B cell (primary cell): ENCODE measurements at regions not wholly inside any gene's neighbourhood (a gene's known extent, or its start where the extent isn't known, plus 50 kb on each side); places are given as distances from the start of the nearest gene placed in this dataset.

ENCODE experiments used
- ATAC-seq: fragments of 200-7000 bp; cut with Tn5 transposase; one replicate; pipeline ENCODE4 v1.10.0; 2021; ENCODE audit warnings: low read depth, mild to moderate bottlenecking, moderate number of reproducible peaks, moderate library complexity
- CTCF ChIA-PET: fragments of 350-600 bp; sonication (Branson Sonifier 250); formaldehyde crosslinking; loops from one replicate; lab custom pipeline; 2021; ENCODE audit warnings: antibody characterized with exemption, inconsistent platforms; lab: Charles Lee
- POLR2A ChIA-PET: fragments of 350-600 bp; sonication (Branson Sonifier 250); formaldehyde crosslinking; loops from one replicate; lab custom pipeline; 2021; ENCODE audit warnings: antibody characterized with exemption; lab: Charles Lee
- DNase-seq: peaks from one replicate; pipeline ENCODE4 v3.0.0; 2013
- H2AFZ ChIP-seq: 2 replicates; pipeline ENCODE4 v1.6.1; 2012; ENCODE audit warnings: mild to moderate bottlenecking, low read depth, low read length; ENCODE audit not compliant: insufficient read depth, poor library complexity, severe bottlenecking
- H3K27ac ChIP-seq, 2 donors: 1 replicate in 1 of 2; 2 replicates in 1 of 2; pipeline ENCODE4 v1.5.1; 2012 to 2013; ENCODE audit warnings: low read length in 2 of 2, mild to moderate bottlenecking in 2 of 2, moderate library complexity in 1 of 2
- H3K27me3 ChIP-seq, 4 experiments: fragments of 200-600 bp in 1 of 4; sonication (generic) in 1 of 4; replicated peaks in 1 of 4; 1 replicate in 2 of 4; 2 replicates in 2 of 4; pipeline versions ENCODE4 v1.6.1 to v1.7.0; 2013 to 2016; ENCODE audit warnings: low read length in 3 of 4, mild to moderate bottlenecking in 2 of 4, mixed read lengths in 1 of 4, moderate library complexity in 1 of 4; ENCODE audit not compliant: insufficient read depth in 4 of 4, control insufficient read depth in 3 of 4; ENCODE audit errors: control extremely low read depth in 1 of 4
- H3K36me3 ChIP-seq, 2 experiments: replicated peaks in 1 of 2; 1 replicate in 1 of 2; 2 replicates in 1 of 2; pipeline versions ENCODE4 v1.6.1 to v1.7.1; 2013; ENCODE audit warnings: low read length in 1 of 2; ENCODE audit not compliant: insufficient read depth in 2 of 2, control insufficient read depth in 1 of 2; ENCODE audit errors: control extremely low read depth in 1 of 2, extremely low read depth in 1 of 2
- H3K4me1 ChIP-seq, 2 donors: fragments of 200-600 bp in 1 of 2; sonication (generic) in 1 of 2; 1 replicate in 1 of 2; 2 replicates in 1 of 2; pipeline versions ENCODE4 v1.5.1 to v1.6.1; 2013 to 2017; ENCODE audit warnings: low read length in 2 of 2; ENCODE audit not compliant: control insufficient read depth in 2 of 2, insufficient read depth in 2 of 2
- H3K4me2 ChIP-seq: replicated peaks from 2 replicates; pipeline ENCODE3; 2012; ENCODE audit warnings: mild to moderate bottlenecking, low read depth, low read length; ENCODE audit not compliant: poor library complexity, severe bottlenecking
- H3K4me3 ChIP-seq, 5 experiments: fragments of 200-600 bp in 1 of 5; sonication (generic) in 1 of 5; 1 replicate in 3 of 5; 2 replicates in 2 of 5; pipeline versions ENCODE4 v1.5.1 to v1.7.0; 2011 to 2016; ENCODE audit warnings: low read length in 4 of 5, mild to moderate bottlenecking in 4 of 5, low read depth in 2 of 5, control low read depth in 1 of 5, moderate library complexity in 1 of 5; ENCODE audit not compliant: insufficient read depth in 1 of 5; ENCODE audit errors: control extremely low read depth in 1 of 5, extremely low read depth in 1 of 5
- H3K79me2 ChIP-seq: fragments of 200-600 bp; sonication (generic); one replicate; pipeline ENCODE4 v1.6.0; 2016; ENCODE audit warnings: low read length; ENCODE audit not compliant: control insufficient read depth, insufficient read depth
- H3K9ac ChIP-seq: fragments of 200-600 bp; sonication (generic); 2 replicates; pipeline ENCODE4 v1.6.1; 2017; ENCODE audit warnings: mild to moderate bottlenecking, low read length, moderate library complexity
- H3K9me3 ChIP-seq, 3 donors: one replicate each; pipeline versions ENCODE4 v1.6.1 to v1.7.1; 2013; ENCODE audit warnings: low read length in 2 of 3; ENCODE audit not compliant: control insufficient read depth in 2 of 3, insufficient read depth in 1 of 3; ENCODE audit errors: control extremely low read depth in 1 of 3
- H4K20me1 ChIP-seq: 2 replicates; pipeline ENCODE4 v1.6.0; 2012; ENCODE audit warnings: mild to moderate bottlenecking, low read length; ENCODE audit not compliant: insufficient read depth, control insufficient read depth, poor library complexity, severe bottlenecking
- H3K27ac Mint-ChIP-seq: one replicate; pipeline ENCODE4 v1.8.0; 2021; ENCODE audit warnings: mixed read lengths
- H3K27me3 Mint-ChIP-seq: one replicate; pipeline ENCODE4 v1.8.0; 2021; ENCODE audit warnings: mixed read lengths
- H3K4me1 Mint-ChIP-seq: one replicate; pipeline ENCODE4 v1.8.0; 2021; ENCODE audit warnings: mixed read lengths
- H3K4me3 Mint-ChIP-seq: one replicate; pipeline ENCODE4 v1.8.0; 2021; ENCODE audit warnings: mixed read lengths
- H3K9me3 Mint-ChIP-seq: one replicate; pipeline ENCODE4 v1.8.0; 2022; ENCODE audit warnings: mixed read lengths; ENCODE audit not compliant: insufficient read depth
- EZH2 ChIP-seq: IDR thresholded peaks from 2 replicates; pipeline ENCODE4 v1.6.1; 2012; ENCODE audit warnings: borderline replicate concordance, low read depth, mild to moderate bottlenecking, moderate library complexity, low read length; ENCODE audit not compliant: insufficient read depth, poor library complexity, severe bottlenecking
- WGBS: methylation state at CpG from one replicate; pipeline ENCODE4 v1.1.5; 2013; ENCODE audit warnings: missing lambda C conversion rate; ENCODE audit not compliant: insufficient coverage; 5-methylcytosine and 5-hydroxymethylcytosine counted together
- intact Hi-C: fragments of 100-400 bp; cut with micrococcal nuclease; formaldehyde crosslinking; loops from one replicate; pipeline ENCODE4 v1.10.0; 2022
- TF ChIP-seq, protein P1 (sequence below): fragments of 200-600 bp; IDR thresholded peaks from one replicate; pipeline ENCODE4 v1.8.0; 2022; ENCODE audit warnings: antibody characterized with exemption, mild to moderate bottlenecking

DNA sequence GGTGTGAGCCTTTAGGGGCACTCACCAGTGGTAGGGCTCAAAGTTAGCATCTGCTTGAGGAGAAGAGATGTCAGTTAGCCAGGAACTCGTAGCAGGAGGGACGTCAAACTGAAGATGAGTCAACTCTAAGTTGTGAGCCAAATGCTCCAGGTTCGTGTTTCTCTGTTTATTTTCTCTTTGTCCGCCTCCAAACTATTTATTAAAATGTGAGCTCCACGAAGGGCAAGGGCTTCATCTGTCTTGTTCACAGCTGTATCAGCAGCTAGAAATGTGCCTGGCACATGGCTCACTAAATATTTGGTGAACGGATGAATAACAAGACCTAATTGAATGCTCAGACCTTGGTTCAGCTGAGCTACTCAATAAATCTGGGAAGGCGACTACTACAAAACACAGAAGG lies 248.9 kb downstream of the BCOR start:
- Histone ChIP-seq H3K27ac (no peak overlapping the region), H3K4me1 (peaks cover 3% of the 10 kb centered on the region in 2 donors), H3K27me3 (no peaks in the 10 kb centered on the region), H3K9ac (no peak overlapping the region), H4K20me1 (no peaks in the 10 kb centered on the region), H3K9me3 (no peaks in the 10 kb centered on the region), H2AFZ (no peak overlapping the region), H3K36me3 (no peaks in the 10 kb centered on the region), H3K4me3 (no peak overlapping the region), H3K4me2 (no peak overlapping the region), H3K79me2 (no peaks in the 10 kb centered on the region)
- ChIA-PET POLR2A (no interaction called here), CTCF (no interaction called here)
- H3K9me3 Mint-ChIP-seq = no peaks in the 10 kb centered on the region
- WGBS = 97% methylated on average over 4 of the region's 7 CpGs
- H3K4me3 Mint-ChIP-seq = no peak overlapping the region
- H3K27ac Mint-ChIP-seq = no peak overlapping the region
- H3K4me1 Mint-ChIP-seq = peaks cover 8% of the 10 kb centered on the region
- no peak for ATAC-seq
- peaks cover 4% of the 10 kb centered on the region for H3K27me3 Mint-ChIP-seq
- no peak for DNase-seq
- intact Hi-C loops = no loop called here
- TF ChIP-seq, protein P1, sequence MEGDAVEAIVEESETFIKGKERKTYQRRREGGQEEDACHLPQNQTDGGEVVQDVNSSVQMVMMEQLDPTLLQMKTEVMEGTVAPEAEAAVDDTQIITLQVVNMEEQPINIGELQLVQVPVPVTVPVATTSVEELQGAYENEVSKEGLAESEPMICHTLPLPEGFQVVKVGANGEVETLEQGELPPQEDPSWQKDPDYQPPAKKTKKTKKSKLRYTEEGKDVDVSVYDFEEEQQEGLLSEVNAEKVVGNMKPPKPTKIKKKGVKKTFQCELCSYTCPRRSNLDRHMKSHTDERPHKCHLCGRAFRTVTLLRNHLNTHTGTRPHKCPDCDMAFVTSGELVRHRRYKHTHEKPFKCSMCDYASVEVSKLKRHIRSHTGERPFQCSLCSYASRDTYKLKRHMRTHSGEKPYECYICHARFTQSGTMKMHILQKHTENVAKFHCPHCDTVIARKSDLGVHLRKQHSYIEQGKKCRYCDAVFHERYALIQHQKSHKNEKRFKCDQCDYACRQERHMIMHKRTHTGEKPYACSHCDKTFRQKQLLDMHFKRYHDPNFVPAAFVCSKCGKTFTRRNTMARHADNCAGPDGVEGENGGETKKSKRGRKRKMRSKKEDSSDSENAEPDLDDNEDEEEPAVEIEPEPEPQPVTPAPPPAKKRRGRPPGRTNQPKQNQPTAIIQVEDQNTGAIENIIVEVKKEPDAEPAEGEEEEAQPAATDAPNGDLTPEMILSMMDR = no peak
- no peak for TF ChIP-seq EZH2

GRCh38 chrX:39850209-39850608 lies 247.5 kb downstream of the BCOR start:
- Histone ChIP-seq H2AFZ (no peak overlapping the region), H3K27ac (no peak overlapping the region), H3K36me3 (no peaks in the 10 kb centered on the region), H3K4me2 (no peak overlapping the region), H4K20me1 (no peaks in the 10 kb centered on the region), H3K9me3 (no peaks in the 10 kb centered on the region), H3K27me3 (no peaks in the 10 kb centered on the region), H3K79me2 (no peaks in the 10 kb centered on the region), H3K4me1 (peaks cover 15 to 16% of the 10 kb centered on the region in 2 donors), H3K9ac (no peak overlapping the region), H3K4me3 (no peak overlapping the region)
- Mint-ChIP-seq H3K27me3 (peaks cover 4% of the 10 kb centered on the region), H3K27ac (no peak overlapping the region), H3K4me3 (no peak overlapping the region), H3K4me1 (peaks cover 20% of the 10 kb centered on the region), H3K9me3 (no peaks in the 10 kb centered on the region)
- intact Hi-C loops = loop anchor here (10.0 kb wide), 1 partner anchor 1235 kb away; the partner anchor contains the start of gene USP9X
- no peak for TF ChIP-seq EZH2
- TF ChIP-seq, protein P1 = no peak
- ATAC-seq = no peak
- POLR2A ChIA-PET = no interaction called here
- WGBS = 77% methylated on average over 2 of the region's 4 CpGs
- DNase-seq = no peak
- CTCF ChIA-PET = no interaction called here
